Breast epithelium (tissue), 4 donors: ENCODE measurements at regions not wholly inside any gene's neighbourhood (a gene's known extent, or its start where the extent isn't known, plus 50 kb on each side); places are given as distances from the start of the nearest gene placed in this dataset.

Experiments used
- DNase-seq, 2 donors: peaks; one replicate each; pipeline ENCODE4 v3.0.0-alpha.2; 2019; ENCODE audit warnings: low spot score in 2 of 2
- H3K27ac ChIP-seq, 2 donors: fragments of 200-600 bp; sonication (generic) in 1 of 2; one replicate each; pipeline ENCODE4 v1.5.1; 2016 to 2019; ENCODE audit warnings: mild to moderate bottlenecking in 1 of 2
- H3K27me3 ChIP-seq, 2 donors: fragments of 200-600 bp; sonication (generic) in 1 of 2; one replicate each; pipeline versions ENCODE4 v1.5.1 to v1.6.0; 2017 to 2019; ENCODE audit warnings: control low read depth in 1 of 2, mild to moderate bottlenecking in 1 of 2
- H3K36me3 ChIP-seq: fragments of 200-600 bp; one replicate; pipeline ENCODE4 v1.5.1; 2019
- H3K4me1 ChIP-seq, 2 donors: fragments of 200-600 bp; sonication (generic); one replicate each; pipeline ENCODE4 v1.5.1; 2016 to 2019; ENCODE audit warnings: control low read depth in 1 of 2
- H3K4me3 ChIP-seq, 3 donors: fragments of 200-600 bp; sonication (generic); 1 replicate in 2 of 3; 2 replicates in 1 of 3; pipeline ENCODE4 v1.5.1; 2016 to 2019; ENCODE audit warnings: mild to moderate bottlenecking in 3 of 3, moderate library complexity in 2 of 3
- H3K9me3 ChIP-seq, 2 donors: fragments of 200-600 bp; sonication (generic) in 1 of 2; one replicate each; pipeline ENCODE4 v1.5.1; 2016 to 2019; ENCODE audit warnings: control low read depth in 1 of 2
- CTCF ChIP-seq, 3 donors: fragments of 450-650 bp; IDR thresholded peaks; one replicate each; pipeline ENCODE4 v1.5.1; 2016 to 2017; ENCODE audit warnings: antibody characterized with exemption in 3 of 3, mild to moderate bottlenecking in 3 of 3, moderate library complexity in 3 of 3
- POLR2A ChIP-seq: fragments of 450-650 bp; IDR thresholded peaks from one replicate; pipeline ENCODE4 v1.6.1; 2016; ENCODE audit warnings: antibody characterized with exemption, mild to moderate bottlenecking, moderate library complexity
- POLR2AphosphoS5 ChIP-seq, 3 donors: sonication (generic); formaldehyde crosslinking; IDR thresholded peaks; one replicate each; pipeline ENCODE4 v1.6.1; 2017; ENCODE audit warnings: antibody characterized with exemption in 3 of 3
- intact Hi-C: fragments of 100-400 bp; cut with DNase I; formaldehyde crosslinking; loops from one replicate; pipeline ENCODE4 v1.15.1; 2023; ENCODE audit warnings: low total_unique reads

GRCh38 chr13:111616203-111616602 is 295.8 kb downstream of the TEX29 start:
- no peak overlapping the region for H3K4me3 ChIP-seq
- no peaks in the 10 kb centered on the region for H3K36me3 ChIP-seq
- no peaks in the 10 kb centered on the region for H3K9me3 ChIP-seq
- peaks cover 0 to 28% of the 10 kb centered on the region in 2 donors for H3K27me3 ChIP-seq
- no peaks in the 10 kb centered on the region for H3K4me1 ChIP-seq
- TF ChIP-seq POLR2AphosphoS5 (IDR thresholded peaks at IDR 0.05) (no peak), POLR2A (no peak), CTCF (IDR thresholded peaks at IDR 0.05) (no peak)
- H3K27ac ChIP-seq = no peak overlapping the region
- intact Hi-C loops = no loop called here
- no peak for DNase-seq

- H3K27ac ChIP-seq = no peak overlapping the region
- DNase-seq = no peak
- H3K4me1 ChIP-seq = no peaks in the 10 kb centered on the region
- H3K9me3 ChIP-seq = no peaks in the 10 kb centered on the region
- H3K36me3 ChIP-seq = no peaks in the 10 kb centered on the region
- intact Hi-C loops = no loop called here
- TF ChIP-seq CTCF (IDR thresholded peaks at IDR 0.05) = no peak
- no peak for TF ChIP-seq POLR2AphosphoS5 (IDR thresholded peaks at IDR 0.05)
- no peak for TF ChIP-seq POLR2A
- no peak overlapping the region for H3K4me3 ChIP-seq
- H3K27me3 ChIP-seq = peaks cover 0 to 6% of the 10 kb centered on the region in 2 donors
These were observed 299.7 kb downstream of the TEX29 start for GRCh38 chr13:111620166-111620565.

GRCh38 chr13:111620586-111620985 is 300.1 kb downstream of the TEX29 start:
- no peak for DNase-seq
- H3K4me3 ChIP-seq = no peak overlapping the region
- H3K27ac ChIP-seq = no peak overlapping the region
- TF ChIP-seq POLR2AphosphoS5 (IDR thresholded peaks at IDR 0.05) = no peak
- no peak for TF ChIP-seq CTCF (IDR thresholded peaks at IDR 0.05)
- no peak for TF ChIP-seq POLR2A
- H3K4me1 ChIP-seq = no peaks in the 10 kb centered on the region
- H3K27me3 ChIP-seq = peaks cover 0 to 6% of the 10 kb centered on the region in 2 donors
- intact Hi-C loops = no loop called here
- no peaks in the 10 kb centered on the region for H3K36me3 ChIP-seq
- no peaks in the 10 kb centered on the region for H3K9me3 ChIP-seq

- Histone ChIP-seq H3K27me3 (peaks cover 0 to 6% of the 10 kb centered on the region in 2 donors), H3K9me3 (no peaks in the 10 kb centered on the region), H3K4me3 (no peak overlapping the region), H3K36me3 (no peaks in the 10 kb centered on the region), H3K4me1 (no peaks in the 10 kb centered on the region), H3K27ac (no peak overlapping the region)
- intact Hi-C loops = no loop called here
- no peak for DNase-seq
- TF ChIP-seq POLR2AphosphoS5 (IDR thresholded peaks at IDR 0.05) = no peak
These were observed 300.7 kb downstream of the TEX29 start for GRCh38 chr13:111621164-111621563.

GRCh38 chr13:111622051-111622531 is 301.6 kb downstream of the TEX29 start:
- H3K9me3 ChIP-seq = no peaks in the 10 kb centered on the region
- TF ChIP-seq POLR2AphosphoS5 (IDR thresholded peaks at IDR 0.05) (no peak), CTCF (IDR thresholded peaks at IDR 0.05) (no peak), POLR2A (no peak)
- H3K4me3 ChIP-seq = no peak overlapping the region
- H3K27me3 ChIP-seq = peaks cover 0 to 10% of the 10 kb centered on the region in 2 donors
- no peak overlapping the region for H3K27ac ChIP-seq
- no peaks in the 10 kb centered on the region for H3K36me3 ChIP-seq
- no peaks in the 10 kb centered on the region for H3K4me1 ChIP-seq
- intact Hi-C loops = no loop called here
- no peak for DNase-seq

- Histone ChIP-seq H3K9me3 (no peaks in the 10 kb centered on the region), H3K4me1 (no peaks in the 10 kb centered on the region), H3K36me3 (no peaks in the 10 kb centered on the region), H3K4me3 (no peak overlapping the region), H3K27me3 (peaks cover 0 to 11% of the 10 kb centered on the region in 2 donors), H3K27ac (no peak overlapping the region)
- no peak for DNase-seq
- intact Hi-C loops = no loop called here
- no peak for TF ChIP-seq POLR2A
- TF ChIP-seq CTCF (IDR thresholded peaks at IDR 0.05) = no peak
- TF ChIP-seq POLR2AphosphoS5 (IDR thresholded peaks at IDR 0.05) = no peak
These were observed 302.8 kb downstream of the TEX29 start for GRCh38 chr13:111623208-111623607.
